ENCODE measurements at regions not wholly inside any gene's neighbourhood (a gene's known extent, or its start where the extent isn't known, plus 50 kb on each side); places are given as distances from the start of the nearest gene placed in this dataset.

DNA sequence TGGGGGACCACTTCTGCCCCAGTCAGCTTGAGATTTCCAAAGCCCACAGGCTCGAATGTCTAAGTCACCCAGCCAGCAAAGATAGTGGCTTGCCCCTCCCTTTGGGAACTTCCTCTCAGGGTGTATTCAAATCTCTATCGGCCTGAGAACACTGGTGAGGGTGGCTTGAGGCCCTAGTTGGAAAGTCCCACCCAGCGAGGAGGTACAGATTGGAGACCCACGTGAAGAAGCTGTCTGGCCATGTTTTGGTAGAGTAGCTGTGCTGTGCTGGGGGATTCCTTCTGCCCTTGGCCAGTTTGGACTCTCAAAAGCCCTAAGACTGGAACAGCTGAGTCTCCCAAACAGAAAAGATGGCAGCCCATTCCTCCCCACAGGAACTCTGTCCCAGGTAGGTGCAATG lies 172.7 kb upstream of the RIOK2 start:
- Mint-ChIP-seq H3K9me3 (ENCODE audit: low read depth, unreplicated experiment) (no peaks in the 10 kb centered on the region), H3K27ac (ENCODE audit: unreplicated experiment) (no peak overlapping the region), H3K4me1 (ENCODE audit: low read depth, unreplicated experiment) (no peaks in the 10 kb centered on the region), H3K4me3 (ENCODE audit: low read depth, unreplicated experiment) (no peak overlapping the region), H3K36me3 (ENCODE audit: insufficient read depth, unreplicated experiment) (no peaks in the 10 kb centered on the region), H3K27me3 (ENCODE audit: unreplicated experiment) (no peaks in the 10 kb centered on the region)
- intact Hi-C loops (cut with micrococcal nuclease; ENCODE audit: unreplicated experiment): no loop called here
- DNase-seq: no peak
- TF ChIP-seq, protein P1, sequence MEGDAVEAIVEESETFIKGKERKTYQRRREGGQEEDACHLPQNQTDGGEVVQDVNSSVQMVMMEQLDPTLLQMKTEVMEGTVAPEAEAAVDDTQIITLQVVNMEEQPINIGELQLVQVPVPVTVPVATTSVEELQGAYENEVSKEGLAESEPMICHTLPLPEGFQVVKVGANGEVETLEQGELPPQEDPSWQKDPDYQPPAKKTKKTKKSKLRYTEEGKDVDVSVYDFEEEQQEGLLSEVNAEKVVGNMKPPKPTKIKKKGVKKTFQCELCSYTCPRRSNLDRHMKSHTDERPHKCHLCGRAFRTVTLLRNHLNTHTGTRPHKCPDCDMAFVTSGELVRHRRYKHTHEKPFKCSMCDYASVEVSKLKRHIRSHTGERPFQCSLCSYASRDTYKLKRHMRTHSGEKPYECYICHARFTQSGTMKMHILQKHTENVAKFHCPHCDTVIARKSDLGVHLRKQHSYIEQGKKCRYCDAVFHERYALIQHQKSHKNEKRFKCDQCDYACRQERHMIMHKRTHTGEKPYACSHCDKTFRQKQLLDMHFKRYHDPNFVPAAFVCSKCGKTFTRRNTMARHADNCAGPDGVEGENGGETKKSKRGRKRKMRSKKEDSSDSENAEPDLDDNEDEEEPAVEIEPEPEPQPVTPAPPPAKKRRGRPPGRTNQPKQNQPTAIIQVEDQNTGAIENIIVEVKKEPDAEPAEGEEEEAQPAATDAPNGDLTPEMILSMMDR (IDR thresholded peaks at IDR 0.05; ENCODE audit: unreplicated experiment): no peak
- CTCF ChIA-PET: interaction anchor here (1.0 kb wide), 1 partner anchor 12 kb away, joined by 3 read pairs; no protein-coding TSS in a partner anchor
- BruUV-seq (replicated peaks): no TSS peak

DNA sequence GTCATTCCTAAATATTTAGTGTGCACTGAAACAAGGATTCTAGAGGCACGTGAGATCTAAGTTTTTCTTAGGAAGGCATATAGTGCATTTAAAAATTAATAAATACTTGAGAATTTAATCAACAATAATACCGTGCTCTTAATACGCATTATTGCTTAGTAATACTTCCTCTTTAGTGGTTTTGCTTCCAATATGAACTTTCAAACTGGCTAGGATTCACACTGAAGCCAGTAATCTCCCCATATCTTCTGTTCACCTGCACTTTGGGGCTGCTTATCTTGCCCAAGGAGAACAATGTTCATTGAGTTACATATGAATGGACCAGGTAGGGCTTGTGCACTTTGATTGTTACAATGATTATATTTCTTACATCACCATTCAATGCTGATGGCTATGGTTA lies 180.5 kb upstream of the RIOK2 start:
- no peaks in the 10 kb centered on the region for H3K27me3 Mint-ChIP-seq (ENCODE audit: unreplicated experiment)
- DNase-seq: no peak
- H3K4me3 Mint-ChIP-seq (ENCODE audit: low read depth, unreplicated experiment): no peak overlapping the region
- no peaks in the 10 kb centered on the region for H3K9me3 Mint-ChIP-seq (ENCODE audit: low read depth, unreplicated experiment)
- BruUV-seq (replicated peaks): no TSS peak
- CTCF ChIA-PET: no interaction called here
- no peaks in the 10 kb centered on the region for H3K4me1 Mint-ChIP-seq (ENCODE audit: low read depth, unreplicated experiment)
- H3K27ac Mint-ChIP-seq (ENCODE audit: unreplicated experiment): no peak overlapping the region
- H3K36me3 Mint-ChIP-seq (ENCODE audit: insufficient read depth, unreplicated experiment): no peaks in the 10 kb centered on the region
- TF ChIP-seq, protein P1 (IDR thresholded peaks at IDR 0.05; ENCODE audit: unreplicated experiment): no peak
- intact Hi-C loops (cut with micrococcal nuclease; ENCODE audit: unreplicated experiment): no loop called here

DNA sequence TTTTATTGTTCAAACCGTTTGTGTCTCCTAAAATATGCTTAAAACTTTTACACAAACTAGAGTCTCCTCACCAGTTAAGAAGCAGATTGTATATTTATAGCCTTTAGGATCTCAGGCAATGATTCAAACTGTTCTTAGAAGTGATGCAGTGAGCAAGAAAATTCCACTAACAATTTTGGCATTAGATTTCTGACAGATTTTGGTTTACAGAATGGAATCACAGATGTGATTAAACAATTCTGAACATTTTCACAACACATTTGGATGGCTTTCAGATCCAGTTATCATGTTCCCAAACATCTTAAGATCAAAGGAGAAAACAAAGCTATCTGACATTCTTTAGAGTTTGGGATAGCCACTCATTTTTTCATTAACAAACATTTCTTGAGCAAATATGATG lies 181.7 kb upstream of the RIOK2 start:
- no TSS peak for BruUV-seq (replicated peaks)
- intact Hi-C loops (cut with micrococcal nuclease; ENCODE audit: unreplicated experiment): no loop called here
- no peak overlapping the region for H3K27ac Mint-ChIP-seq (ENCODE audit: unreplicated experiment)
- H3K9me3 Mint-ChIP-seq (ENCODE audit: low read depth, unreplicated experiment): no peaks in the 10 kb centered on the region
- H3K27me3 Mint-ChIP-seq (ENCODE audit: unreplicated experiment): no peaks in the 10 kb centered on the region
- TF ChIP-seq, protein P1 (IDR thresholded peaks at IDR 0.05; ENCODE audit: unreplicated experiment): no peak
- CTCF ChIA-PET: no interaction called here
- no peak overlapping the region for H3K4me3 Mint-ChIP-seq (ENCODE audit: low read depth, unreplicated experiment)
- no peaks in the 10 kb centered on the region for H3K36me3 Mint-ChIP-seq (ENCODE audit: insufficient read depth, unreplicated experiment)
- no peak for DNase-seq
- H3K4me1 Mint-ChIP-seq (ENCODE audit: low read depth, unreplicated experiment): no peaks in the 10 kb centered on the region

DNA sequence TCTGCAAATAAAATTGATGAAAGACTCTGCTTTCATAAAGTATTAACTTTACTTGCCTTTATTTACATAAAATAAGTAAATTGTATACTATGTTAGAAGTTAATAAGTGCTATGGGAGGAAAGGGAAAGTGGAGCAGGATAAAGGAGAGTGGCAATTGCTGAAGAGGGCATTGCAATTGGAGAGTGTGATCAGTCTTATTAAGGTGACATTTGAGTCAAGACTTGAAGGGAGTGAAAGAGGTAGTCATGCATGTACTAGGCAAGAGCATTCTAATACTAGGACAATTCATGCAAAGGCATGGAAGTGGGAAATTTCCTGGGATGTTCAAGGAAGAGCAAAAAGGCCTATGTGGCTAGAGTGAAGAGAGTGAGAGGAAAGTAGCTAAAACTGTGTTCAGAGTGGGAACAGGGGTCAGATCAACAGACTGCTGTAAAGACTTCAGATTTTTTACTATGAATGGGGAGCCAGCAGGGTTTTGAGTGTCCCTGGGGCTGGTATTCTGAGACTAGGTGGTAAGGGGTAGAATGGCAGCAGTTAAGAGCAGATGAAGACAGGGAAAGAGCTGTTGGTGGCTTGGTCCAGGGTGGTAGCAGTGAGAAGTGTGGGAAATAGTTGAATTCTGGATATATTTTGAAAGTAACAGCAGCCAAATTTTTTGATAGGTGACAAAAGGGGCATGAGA lies 182.3 kb upstream of the RIOK2 start:
- Mint-ChIP-seq H3K36me3 (ENCODE audit: insufficient read depth, unreplicated experiment) (no peaks in the 10 kb centered on the region), H3K27ac (ENCODE audit: unreplicated experiment) (no peak overlapping the region), H3K4me1 (ENCODE audit: low read depth, unreplicated experiment) (no peaks in the 10 kb centered on the region), H3K4me3 (ENCODE audit: low read depth, unreplicated experiment) (no peak overlapping the region), H3K27me3 (ENCODE audit: unreplicated experiment) (no peaks in the 10 kb centered on the region), H3K9me3 (ENCODE audit: low read depth, unreplicated experiment) (no peaks in the 10 kb centered on the region)
- no peak for DNase-seq
- TF ChIP-seq, protein P1 (IDR thresholded peaks at IDR 0.05; ENCODE audit: unreplicated experiment): no peak
- no TSS peak for BruUV-seq (replicated peaks)
- intact Hi-C loops (cut with micrococcal nuclease; ENCODE audit: unreplicated experiment): no loop called here
- CTCF ChIA-PET: no interaction called here
